Esophagus (tissue), 2 donors: ENCODE measurements at regions not wholly inside any gene's neighbourhood (a gene's known extent, or its start where the extent isn't known, plus 50 kb on each side); places are given as distances from the start of the nearest gene placed in this dataset.
"Not testable (repeated sequence)": the region's sequence is repeated elsewhere in the genome, so short reads cannot be mapped to it uniquely, and the experiment has no call there.

ENCODE experiments used
- H3K27ac ChIP-seq, 2 donors: one replicate each; pipeline ENCODE4 v1.5.1; 2013; ENCODE audit warnings: low read depth in 2 of 2, mild to moderate bottlenecking in 2 of 2, inconsistent platforms in 1 of 2, low read length in 1 of 2, moderate library complexity in 1 of 2
- H3K27me3 ChIP-seq, 2 donors: one replicate each; pipeline ENCODE4 v1.6.1; 2013; ENCODE audit warnings: low read length in 2 of 2, control low read depth in 1 of 2, mild to moderate bottlenecking in 1 of 2; ENCODE audit not compliant: insufficient read depth in 2 of 2, control insufficient read depth in 1 of 2
- H3K36me3 ChIP-seq, 2 donors: one replicate each; pipeline ENCODE4 v1.6.1; 2013; ENCODE audit warnings: low read length in 1 of 2; ENCODE audit not compliant: control insufficient read depth in 2 of 2, insufficient read depth in 2 of 2
- H3K4me1 ChIP-seq, 2 donors: one replicate each; pipeline ENCODE4 v1.6.1; 2013; ENCODE audit warnings: low read length in 1 of 2; ENCODE audit not compliant: control insufficient read depth in 2 of 2, insufficient read depth in 2 of 2
- H3K4me3 ChIP-seq, 2 donors: one replicate each; pipeline ENCODE4 v1.5.1; 2013; ENCODE audit warnings: low read length in 2 of 2, mild to moderate bottlenecking in 2 of 2, low read depth in 1 of 2, moderate library complexity in 1 of 2
- H3K9me3 ChIP-seq, 2 donors: one replicate each; pipeline ENCODE4 v1.6.1; 2013; ENCODE audit warnings: mild to moderate bottlenecking in 2 of 2, low read depth in 1 of 2, low read length in 1 of 2, moderate library complexity in 1 of 2; ENCODE audit not compliant: control insufficient read depth in 2 of 2, insufficient read depth in 1 of 2
- WGBS, 2 donors: extraction: QIAGEN DNeasy Blood & Tissue Kit; methylation state at CpG; one replicate each; pipeline ENCODE4 v1.1.7; 2013; 5-methylcytosine and 5-hydroxymethylcytosine counted together
- donor health status: healthy with polysubstance abuse.
- donor health status: Bipolar disorder and iron deficiency.

DNA sequence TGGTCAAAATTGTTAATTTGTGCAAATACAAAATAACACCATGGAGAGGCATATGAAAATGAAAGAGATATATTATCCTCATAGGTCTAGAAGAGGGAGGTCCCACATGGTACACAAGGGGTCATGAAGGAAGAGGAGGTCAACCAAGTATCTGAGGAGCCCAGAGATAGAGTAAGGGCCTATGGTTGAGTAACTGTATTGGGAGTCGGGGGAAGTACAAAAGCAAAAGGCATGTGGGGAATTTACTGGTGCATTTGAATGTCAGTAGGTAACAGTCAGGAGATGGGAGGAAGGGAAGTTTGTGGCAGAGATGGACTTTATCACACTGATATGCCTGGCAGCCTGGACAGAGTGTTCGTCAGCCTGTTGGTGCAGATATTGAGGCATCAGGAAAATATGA lies 1113.7 kb downstream of the OTOL1 start:
- H3K9me3 ChIP-seq = peaks cover 3 to 5% of the 10 kb centered on the region in 2 donors
- WGBS, 2 donors = 88 to 91% methylated on average over 2 of the region's 2 CpGs
- no peaks in the 10 kb centered on the region for H3K27me3 ChIP-seq
- H3K4me1 ChIP-seq = no peaks in the 10 kb centered on the region
- no peak overlapping the region for H3K4me3 ChIP-seq
- H3K36me3 ChIP-seq = no peaks in the 10 kb centered on the region
- H3K27ac ChIP-seq = no peak overlapping the region

DNA sequence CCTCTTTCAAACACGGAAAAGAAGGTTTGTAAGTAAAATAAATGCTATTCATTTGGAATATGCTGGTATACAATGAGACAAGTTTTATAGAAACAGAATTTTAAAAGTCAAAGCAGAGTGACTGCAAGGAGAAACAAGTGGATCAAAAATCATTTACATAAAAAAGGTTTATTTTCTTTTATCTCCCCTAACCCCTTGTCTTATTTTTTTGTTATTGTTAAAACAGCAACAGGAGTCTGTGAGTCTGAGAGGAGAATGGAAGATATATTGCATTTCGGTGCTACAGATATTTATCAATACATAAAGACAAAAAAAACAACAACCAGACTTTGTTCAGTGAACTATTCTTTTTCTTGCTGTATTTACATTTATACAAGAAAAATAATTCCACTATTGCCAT lies 1116.4 kb downstream of the OTOL1 start:
- Histone ChIP-seq H3K36me3 (no peaks in the 10 kb centered on the region), H3K4me1 (no peaks in the 10 kb centered on the region), H3K9me3 (peaks cover 0 to 3% of the 10 kb centered on the region in 2 donors), H3K27ac (no peak overlapping the region), H3K4me3 (no peak overlapping the region), H3K27me3 (no peaks in the 10 kb centered on the region)
- WGBS, 2 donors = 69 to 74% methylated on average over 2 of the region's 2 CpGs

DNA sequence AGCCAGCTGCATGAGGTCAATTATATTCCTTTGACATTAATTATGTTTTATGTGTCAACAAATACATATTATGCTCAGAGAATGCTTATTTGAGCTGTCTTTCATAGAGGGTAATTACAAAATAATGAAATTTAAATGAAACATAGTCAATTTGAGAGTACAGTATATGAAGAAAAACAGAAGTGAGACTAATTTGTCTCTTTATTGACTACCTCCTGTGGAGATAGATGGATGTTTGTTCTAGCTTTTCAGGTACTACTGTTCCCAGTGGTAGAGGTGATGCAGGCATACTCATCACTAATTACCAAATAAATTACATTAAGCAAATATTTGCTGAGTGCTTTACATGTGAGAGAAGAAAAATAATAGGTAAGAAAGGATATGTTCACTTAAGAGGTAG lies 1129.6 kb downstream of the OTOL1 start:
- H3K36me3 ChIP-seq = no peaks in the 10 kb centered on the region
- no peak overlapping the region for H3K4me3 ChIP-seq
- no peak overlapping the region for H3K27ac ChIP-seq
- peaks cover 0 to 4% of the 10 kb centered on the region in 2 donors for H3K9me3 ChIP-seq
- H3K4me1 ChIP-seq = no peaks in the 10 kb centered on the region
- no peaks in the 10 kb centered on the region for H3K27me3 ChIP-seq

DNA sequence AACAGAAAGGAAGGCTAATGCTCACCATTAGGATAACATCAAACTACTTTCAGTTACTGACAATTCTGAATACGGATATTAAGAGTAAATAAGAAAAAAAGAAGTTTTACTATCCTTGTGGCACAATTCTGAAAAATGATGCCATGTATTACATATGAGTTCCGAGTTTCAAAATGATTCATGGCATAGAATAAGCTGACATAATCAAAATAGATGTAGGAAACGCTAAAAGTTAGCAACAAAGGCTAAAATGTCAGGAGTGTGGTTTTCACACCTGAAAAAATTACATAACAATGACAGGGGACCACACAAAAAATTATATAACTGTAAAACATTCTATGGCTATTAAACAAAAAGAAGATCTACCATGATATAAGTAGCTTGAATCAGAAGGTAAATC lies 1131.9 kb downstream of the OTOL1 start:
- WGBS, 2 donors = 79 to 86% methylated on average over 3 of the region's 3 CpGs

DNA sequence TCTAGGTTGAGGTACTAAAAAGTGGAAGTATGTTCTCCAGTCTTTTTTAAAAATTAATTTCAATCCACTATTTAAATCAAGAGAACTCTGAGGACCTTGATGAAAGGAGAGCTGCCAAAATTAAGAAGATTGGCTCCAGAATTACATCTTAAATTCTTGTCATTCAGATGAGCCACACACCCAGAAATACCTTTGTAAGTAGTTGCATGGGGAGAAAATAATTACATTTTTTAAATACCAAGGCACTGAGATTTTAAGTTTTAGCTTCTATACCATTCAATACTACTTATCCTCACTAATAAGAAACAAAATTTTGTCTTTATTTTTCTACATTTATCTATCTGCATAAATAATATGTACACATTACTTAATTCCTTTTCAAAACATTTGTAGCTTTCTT lies 1132.8 kb downstream of the OTOL1 start:
- Histone ChIP-seq H3K27me3 (no peaks in the 10 kb centered on the region), H3K4me1 (no peaks in the 10 kb centered on the region), H3K4me3 (no peak overlapping the region), H3K27ac (no peak overlapping the region), H3K9me3 (no peaks in the 10 kb centered on the region), H3K36me3 (no peaks in the 10 kb centered on the region)

More for the DNA sequence above, 1131.9 kb downstream of the OTOL1 start:
- H3K27me3 ChIP-seq = no peaks in the 10 kb centered on the region
- no peaks in the 10 kb centered on the region for H3K4me1 ChIP-seq
- no peak overlapping the region for H3K27ac ChIP-seq
- H3K36me3 ChIP-seq = no peaks in the 10 kb centered on the region
- no peaks in the 10 kb centered on the region for H3K9me3 ChIP-seq
- H3K4me3 ChIP-seq = no peak overlapping the region

DNA sequence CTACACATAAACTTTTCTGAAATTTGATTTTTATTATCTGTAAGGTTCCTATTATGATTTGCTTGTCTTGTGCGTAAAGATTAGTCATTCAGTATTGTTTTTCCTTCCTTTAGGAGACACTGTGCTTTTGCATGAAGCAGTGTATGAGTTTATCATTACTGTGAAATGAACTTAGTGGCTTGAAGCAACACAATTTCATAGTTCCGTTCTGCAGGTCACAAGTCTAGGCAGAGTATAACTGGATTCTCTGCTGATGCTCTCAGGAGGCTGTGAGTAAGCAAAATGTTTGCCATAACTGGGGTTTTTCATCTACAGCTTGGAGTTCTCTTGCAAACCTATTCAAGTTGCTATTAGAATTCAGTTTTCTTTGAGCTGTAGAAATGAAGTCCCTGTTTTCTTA lies 1136.1 kb downstream of the OTOL1 start:
- no peaks in the 10 kb centered on the region for H3K36me3 ChIP-seq
- H3K4me1 ChIP-seq = no peaks in the 10 kb centered on the region
- no peak overlapping the region for H3K27ac ChIP-seq
- no peaks in the 10 kb centered on the region for H3K27me3 ChIP-seq
- 76 to 80% methylated on average over 2 of the region's 2 CpGs for WGBS, 2 donors
- no peaks in the 10 kb centered on the region for H3K9me3 ChIP-seq
- H3K4me3 ChIP-seq = no peak overlapping the region

DNA sequence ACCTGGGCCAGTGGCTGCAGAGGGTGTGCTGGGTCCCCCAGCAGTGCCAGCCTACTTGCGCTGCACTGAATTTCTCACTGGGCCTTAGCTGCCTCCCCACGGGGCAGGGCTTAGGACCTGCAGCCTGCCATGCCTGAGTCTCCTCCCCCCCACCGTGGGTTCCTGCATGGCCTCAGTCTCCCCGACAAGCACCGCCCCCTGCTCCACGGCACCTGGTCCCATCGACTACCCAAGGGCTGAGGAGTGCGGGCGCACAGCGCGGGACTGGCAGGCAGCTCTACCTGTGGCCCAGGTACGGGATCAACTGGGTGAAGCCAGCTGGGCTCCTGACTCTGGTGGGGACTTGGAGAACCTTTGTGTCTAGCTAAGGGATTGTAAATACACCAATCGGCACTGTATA lies 1143.6 kb downstream of the OTOL1 start:
- WGBS, 2 donors = 96 to 98% methylated on average over 13 of the region's 13 CpGs
- H3K9me3 ChIP-seq = not testable (repeated sequence)

DNA sequence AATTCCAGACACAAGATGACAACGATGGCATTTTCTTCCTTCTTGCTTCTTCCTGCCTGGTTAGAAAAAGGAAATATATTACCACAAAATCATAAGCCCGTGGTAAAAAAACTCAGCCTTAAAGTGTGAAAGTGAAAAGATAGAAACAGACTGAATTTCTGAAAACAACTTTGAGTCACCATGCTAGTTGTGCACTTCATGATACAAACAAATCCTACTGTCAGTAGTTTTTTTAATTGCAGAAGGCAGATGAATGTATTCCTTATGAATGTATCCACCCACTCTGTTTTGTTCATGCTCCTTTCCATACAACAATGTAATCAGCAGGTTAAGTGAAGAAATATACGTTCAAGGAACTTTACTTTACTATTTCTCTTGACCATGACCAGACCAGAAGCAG lies 1144.7 kb downstream of the OTOL1 start:
- Histone ChIP-seq H3K27me3 (no peaks in the 10 kb centered on the region), H3K4me3 (no peak overlapping the region), H3K9me3 (peaks cover 0 to 3% of the 10 kb centered on the region in 2 donors), H3K4me1 (no peaks in the 10 kb centered on the region), H3K36me3 (no peaks in the 10 kb centered on the region), H3K27ac (no peak overlapping the region)
- 68 to 71% methylated on average over 3 of the region's 3 CpGs for WGBS, 2 donors

More for the DNA sequence above, 1143.6 kb downstream of the OTOL1 start:
- H3K4me3 ChIP-seq, H3K4me1 ChIP-seq, H3K36me3 ChIP-seq, H3K27me3 ChIP-seq, H3K27ac ChIP-seq: not testable (repeated sequence)

DNA sequence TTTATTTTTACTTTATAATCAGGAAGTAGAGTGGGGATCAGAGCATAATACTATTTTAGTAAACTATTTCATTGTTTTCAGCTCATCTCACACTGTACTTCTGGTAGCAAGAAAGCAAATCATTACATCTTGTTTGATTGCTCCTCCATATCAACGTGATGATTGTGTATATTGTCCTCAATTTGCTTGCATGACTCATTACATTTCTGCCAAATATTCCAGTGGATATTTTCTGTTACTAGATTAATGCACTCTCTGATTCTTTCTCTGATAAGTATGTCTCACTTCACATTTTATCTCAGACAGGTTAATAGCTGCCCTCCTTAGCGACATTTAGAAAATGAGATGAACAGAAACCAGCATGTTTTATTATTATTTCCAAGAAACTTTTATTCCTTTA lies 1145.3 kb downstream of the OTOL1 start:
- Histone ChIP-seq H3K36me3 (no peaks in the 10 kb centered on the region), H3K27me3 (no peaks in the 10 kb centered on the region)
- 56 to 59% methylated on average over 2 of the region's 2 CpGs for WGBS, 2 donors

DNA sequence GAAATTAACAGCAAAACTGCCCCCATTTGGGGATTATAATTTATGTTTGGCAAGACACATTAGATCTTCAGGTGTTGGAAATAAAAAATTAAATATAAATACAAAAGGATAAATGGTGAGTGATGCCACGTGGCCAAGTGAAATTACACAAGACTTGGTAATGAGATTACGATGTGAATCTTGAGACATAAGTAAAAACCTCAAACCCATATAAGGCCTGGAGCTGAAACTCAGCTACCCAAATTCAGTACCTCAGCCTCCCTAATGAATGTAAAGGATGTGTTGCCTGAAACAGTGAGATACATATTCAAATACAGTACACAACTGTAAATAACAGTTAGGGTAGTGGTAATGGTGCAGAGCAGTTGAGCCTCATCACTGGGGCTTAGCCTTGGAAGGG lies 1146.6 kb downstream of the OTOL1 start:
- Histone ChIP-seq H3K4me1 (no peaks in the 10 kb centered on the region), H3K36me3 (no peaks in the 10 kb centered on the region), H3K4me3 (no peak overlapping the region), H3K27ac (no peak overlapping the region), H3K27me3 (no peaks in the 10 kb centered on the region), H3K9me3 (peaks cover 0 to 3% of the 10 kb centered on the region in 2 donors)
- WGBS, 2 donors = 30 to 50% methylated on average over 2 of the region's 2 CpGs

More for the DNA sequence above, 1145.3 kb downstream of the OTOL1 start:
- H3K4me1 ChIP-seq = no peaks in the 10 kb centered on the region
- H3K27ac ChIP-seq = no peak overlapping the region
- peaks cover 0 to 3% of the 10 kb centered on the region in 2 donors for H3K9me3 ChIP-seq
- no peak overlapping the region for H3K4me3 ChIP-seq
